HG02852 (cell line): ENCODE measurements at regions not wholly inside any gene's neighbourhood (a gene's known extent, or its start where the extent isn't known, plus 50 kb on each side); places are given as distances from the start of the nearest gene placed in this dataset.

Source experiments
- ATAC-seq: cut with Tn5 transposase; IDR thresholded peaks from one replicate; pipeline ENCODE4 v1.9.1; 2021; ENCODE audit warnings: mild to moderate bottlenecking, moderate library complexity; ENCODE audit not compliant: unreplicated experiment

- ATAC-seq = no peak
Observed at GRCh38 chr13:68066879-68067513, 836.9 kb upstream of the PCDH9 start.

DNA sequence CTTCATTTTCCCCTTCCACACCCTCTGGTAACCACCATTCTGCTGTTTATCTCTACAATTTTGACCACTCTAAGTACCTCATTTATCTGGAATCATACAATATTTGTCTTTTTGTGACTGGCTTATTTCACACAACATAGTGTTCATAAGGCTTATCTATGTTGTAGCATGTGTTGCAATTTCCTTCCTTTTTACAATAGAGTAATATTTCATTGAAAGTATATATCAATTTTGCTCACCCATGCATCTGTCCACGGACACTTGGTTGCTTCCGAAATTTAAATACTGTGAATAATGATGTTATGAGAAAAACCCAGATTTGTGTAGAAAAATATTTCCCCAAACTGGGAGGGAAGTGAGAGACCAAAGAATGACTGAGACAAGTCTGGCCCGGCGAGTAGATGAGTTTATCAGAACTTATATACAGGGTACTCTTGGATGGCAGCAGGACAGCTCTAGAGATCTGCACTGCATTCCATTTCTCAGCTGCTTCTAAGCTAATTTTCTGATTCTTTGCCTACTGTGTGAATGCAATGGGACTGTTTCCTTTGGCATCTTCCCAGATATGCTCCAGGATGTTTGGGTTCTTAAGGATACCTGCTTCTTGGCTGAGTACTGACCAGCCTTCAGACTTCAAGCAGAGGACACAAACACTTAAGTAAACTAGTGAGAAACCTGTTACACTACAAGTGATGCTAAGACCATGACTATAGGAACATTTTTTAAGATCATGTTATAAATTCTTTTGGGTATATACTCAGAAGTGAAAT, 834.0 kb upstream of the PCDH9 start:
- ATAC-seq = no peak

DNA sequence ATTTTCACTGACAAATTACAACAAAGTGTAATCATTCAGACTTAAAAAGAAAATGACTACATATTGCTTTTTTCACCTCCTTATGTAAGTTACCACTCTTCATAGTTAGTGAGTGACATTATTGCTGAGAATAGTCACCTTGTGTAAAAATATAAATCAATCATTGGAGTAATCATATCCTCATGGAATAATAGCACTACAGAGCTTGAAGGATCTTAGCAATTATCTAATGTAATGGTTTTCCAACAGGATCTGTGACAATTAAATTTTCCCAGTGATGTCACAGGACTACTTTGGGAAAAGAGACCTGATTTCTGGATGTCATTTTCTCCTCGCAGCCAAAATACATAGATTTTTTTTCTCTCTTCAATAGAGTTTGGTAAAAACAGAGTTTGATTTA, 833.0 kb upstream of the PCDH9 start:
- ATAC-seq = no peak

DNA sequence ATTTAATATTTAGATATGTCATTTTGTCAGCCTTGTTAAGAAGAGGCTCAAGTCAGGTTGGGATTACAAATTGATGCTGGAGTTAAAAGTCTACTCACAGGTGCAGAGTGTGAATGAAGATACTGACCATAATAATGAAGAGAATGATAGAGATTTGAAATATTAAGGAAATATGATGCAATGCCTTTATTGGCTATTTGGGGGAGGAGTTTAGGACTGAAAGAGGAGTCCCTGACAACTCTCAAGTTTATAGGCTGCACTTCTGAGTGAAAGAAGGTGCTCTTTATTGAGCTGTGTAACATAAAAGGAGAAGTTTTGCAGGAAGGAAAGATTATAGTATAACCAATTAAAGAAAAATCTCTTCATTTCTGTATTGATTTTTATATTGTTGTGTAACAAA, 827.7 kb upstream of the PCDH9 start:
- ATAC-seq = no peak

DNA sequence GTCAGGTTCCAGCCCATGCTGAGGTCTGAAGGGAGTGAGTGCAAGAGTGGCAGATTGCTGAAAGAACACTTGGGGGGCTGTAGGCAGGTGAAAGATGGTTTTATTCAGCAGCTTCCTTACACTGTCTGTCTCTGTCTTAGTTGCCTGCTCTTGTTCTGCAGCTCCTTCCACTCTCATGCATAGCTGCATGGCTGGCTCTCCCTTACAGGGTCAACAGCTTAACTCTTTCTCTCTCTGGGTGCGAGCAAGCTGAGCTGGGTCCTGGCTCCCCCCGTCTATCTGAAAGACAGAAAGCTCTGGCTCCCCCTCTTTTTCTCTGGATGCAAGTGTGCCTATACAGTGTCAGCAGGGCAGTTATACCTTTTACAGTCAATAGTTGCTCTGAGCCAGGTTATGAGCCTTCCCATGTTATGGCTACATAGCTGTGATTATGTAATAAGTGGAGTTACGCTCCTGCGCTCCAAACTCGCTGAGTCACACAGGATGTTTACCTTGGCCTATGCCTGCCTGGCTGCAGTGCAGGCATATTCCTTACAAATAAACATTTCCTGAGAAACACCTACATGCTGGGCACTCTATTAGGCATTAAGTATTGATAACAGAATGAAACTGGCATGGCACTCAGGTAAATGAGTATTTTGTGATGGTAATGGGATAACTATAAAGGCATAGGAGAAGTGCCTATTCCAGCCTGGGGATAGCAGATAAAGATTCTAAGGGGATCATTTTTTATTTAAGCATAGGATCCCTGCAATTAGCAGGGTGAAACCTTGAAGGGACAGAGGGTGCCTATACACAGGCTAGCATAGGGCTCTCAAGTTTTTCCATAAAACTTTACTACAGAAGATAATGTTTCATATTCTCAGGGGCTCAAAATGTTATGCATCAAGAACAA, 826.9 kb upstream of the PCDH9 start:
- no peak for ATAC-seq

GRCh38 chr13:68051910-68052309, 821.8 kb upstream of the PCDH9 start:
- ATAC-seq = no peak

DNA sequence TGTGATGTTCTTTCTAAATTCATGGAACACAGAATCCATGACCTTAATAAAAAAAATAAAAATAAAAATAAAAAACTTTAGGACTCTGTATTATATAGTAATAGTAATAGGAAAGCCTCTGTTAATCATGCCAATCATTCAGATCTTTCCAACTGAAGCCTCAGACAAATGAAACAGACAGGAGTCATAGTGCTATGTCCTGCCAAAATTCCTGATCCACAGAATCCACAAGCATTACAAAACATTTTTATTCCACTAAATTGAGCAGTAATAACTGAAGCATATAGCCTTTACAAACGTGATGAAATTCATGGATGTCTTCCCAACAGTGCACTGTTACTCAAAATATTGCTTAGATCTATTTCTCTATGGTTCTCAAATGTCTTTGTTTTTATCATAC, 820.6 kb upstream of the PCDH9 start:
- no peak for ATAC-seq

- ATAC-seq = no peak
Observed at GRCh38 chr13:68048802-68049359, 818.7 kb upstream of the PCDH9 start.

DNA sequence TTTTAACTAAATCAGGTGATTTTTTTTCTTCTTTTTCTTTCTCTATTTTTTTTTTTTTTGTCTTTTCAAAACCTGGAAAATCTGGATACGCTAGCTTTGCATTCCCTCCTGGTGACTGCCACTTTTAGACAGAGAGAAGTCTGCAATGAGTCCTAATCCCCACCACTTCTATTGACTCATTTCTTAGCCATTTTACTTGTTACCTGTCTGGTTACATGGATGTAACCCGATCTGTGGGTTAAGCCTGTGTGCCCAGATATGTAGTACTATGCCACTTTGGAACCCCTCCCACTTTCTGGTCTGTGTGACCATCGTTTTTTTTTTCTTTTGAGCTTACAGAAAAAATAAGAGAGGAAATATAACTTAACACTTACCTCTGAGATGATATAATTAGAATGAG, 817.8 kb upstream of the PCDH9 start:
- ATAC-seq = no peak

- ATAC-seq = no peak
Observed at GRCh38 chr13:68046903-68047302, 816.8 kb upstream of the PCDH9 start.

- no peak for ATAC-seq
Observed at GRCh38 chr13:68030152-68030809, 800.1 kb upstream of the PCDH9 start.

DNA sequence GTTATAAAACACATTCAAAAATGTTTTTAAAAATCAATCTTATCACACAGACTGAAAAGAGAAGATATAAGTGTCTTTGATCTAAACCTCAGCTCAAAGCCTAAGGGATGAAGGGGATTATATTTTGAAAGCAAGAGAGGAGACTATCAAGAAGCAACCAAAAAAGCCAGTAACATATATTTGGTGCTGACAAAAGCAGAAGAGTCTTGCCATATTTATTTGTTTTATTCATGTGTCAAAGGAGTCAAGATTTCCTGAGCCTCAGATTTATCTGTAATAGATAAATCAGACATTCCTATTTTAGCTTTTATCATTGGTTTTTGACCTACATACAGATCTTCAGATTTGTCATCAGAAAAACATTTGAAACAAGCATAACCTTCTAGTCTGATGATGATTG, 798.6 kb upstream of the PCDH9 start:
- no peak for ATAC-seq

- no peak for ATAC-seq
Observed at GRCh38 chr13:68027306-68027705, 797.2 kb upstream of the PCDH9 start.

GRCh38 chr13:68026077-68026476, 795.9 kb upstream of the PCDH9 start:
- no peak for ATAC-seq

- ATAC-seq = no peak
Observed at GRCh38 chr13:68025604-68026003, 795.5 kb upstream of the PCDH9 start.

GRCh38 chr13:68023838-68024581, 793.9 kb upstream of the PCDH9 start:
- no peak for ATAC-seq

DNA sequence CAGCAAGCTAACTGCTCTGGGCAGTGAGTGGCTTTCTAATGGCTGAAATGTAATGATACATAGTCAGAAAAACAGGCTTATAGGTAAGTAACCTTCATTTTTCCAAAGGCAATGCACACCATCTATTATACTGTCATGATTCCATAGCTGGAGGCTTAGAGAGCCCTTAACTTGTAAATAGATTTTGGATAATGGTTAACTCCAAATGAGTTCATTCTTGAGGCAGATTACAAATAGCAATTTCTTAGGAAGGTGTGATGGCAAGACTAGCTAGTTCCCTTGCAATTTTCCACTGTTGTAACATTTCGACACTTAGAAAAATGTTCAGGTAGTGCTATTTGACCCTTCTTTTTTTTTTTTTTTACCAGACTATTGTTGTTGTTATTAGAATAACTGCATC, 789.8 kb upstream of the PCDH9 start:
- no peak for ATAC-seq

GRCh38 chr13:68009546-68009945, 779.4 kb upstream of the PCDH9 start:
- ATAC-seq = no peak

DNA sequence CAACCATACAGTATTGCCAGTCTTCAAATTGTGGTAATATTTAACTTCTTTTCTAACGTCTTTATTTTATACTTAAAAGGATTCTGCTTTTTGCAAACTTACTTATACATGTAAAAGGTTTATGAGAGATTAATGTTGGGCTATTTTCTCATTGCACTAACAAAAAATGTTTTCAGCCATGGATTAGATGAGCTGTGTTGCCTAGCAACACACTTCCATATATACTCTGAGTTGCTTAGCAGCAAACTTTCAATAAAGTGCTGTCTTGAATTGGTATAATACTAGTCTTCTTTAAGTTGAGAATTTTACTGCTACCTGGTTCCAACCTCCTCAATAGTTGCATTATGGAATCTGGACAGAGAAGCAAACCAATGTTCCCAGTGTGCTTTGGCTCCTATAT, 777.4 kb upstream of the PCDH9 start:
- ATAC-seq = no peak

GRCh38 chr13:67996101-67996500, 766.0 kb upstream of the PCDH9 start:
- ATAC-seq = no peak
